Small intestine (tissue), 7 donors: ENCODE measurements at regions not wholly inside any gene's neighbourhood (a gene's known extent, or its start where the extent isn't known, plus 50 kb on each side); places are given as distances from the start of the nearest gene placed in this dataset.

ENCODE experiments used
- DNase-seq, 2 donors: peaks; one replicate each; pipeline versions ENCODE4 v3.0.0 to v3.0.0-alpha.2; 2013
- FAIRE-seq: peaks from 2 replicates; lab custom pipeline; 2012; peaks lifted over from hg19 to GRCh38; lab: Jason Lieb, UNC
- H3K27ac ChIP-seq, 3 donors: one replicate each; pipeline ENCODE4 v1.5.1; 2013; ENCODE audit warnings: low read length in 2 of 3, mild to moderate bottlenecking in 2 of 3, control low read depth in 1 of 3, inconsistent platforms in 1 of 3, low read depth in 1 of 3, moderate library complexity in 1 of 3
- H3K27me3 ChIP-seq, 3 donors: one replicate each; pipeline ENCODE4 v1.6.1; 2013; ENCODE audit warnings: low read length in 3 of 3, inconsistent platforms in 1 of 3; ENCODE audit not compliant: control insufficient read depth in 3 of 3, insufficient read depth in 3 of 3
- H3K36me3 ChIP-seq, 3 donors: one replicate each; pipeline ENCODE4 v1.6.1; 2013; ENCODE audit warnings: low read length in 3 of 3, inconsistent platforms in 1 of 3, low read depth in 1 of 3, mild to moderate bottlenecking in 1 of 3, moderate library complexity in 1 of 3; ENCODE audit not compliant: control insufficient read depth in 3 of 3, insufficient read depth in 2 of 3
- H3K4me1 ChIP-seq, 3 donors: one replicate each; pipeline ENCODE4 v1.6.1; 2013; ENCODE audit warnings: low read length in 2 of 3, inconsistent platforms in 1 of 3, low read depth in 1 of 3, mild to moderate bottlenecking in 1 of 3, moderate library complexity in 1 of 3; ENCODE audit not compliant: control insufficient read depth in 3 of 3, insufficient read depth in 2 of 3
- H3K4me3 ChIP-seq, 3 donors: one replicate each; pipeline ENCODE4 v1.5.1; 2013; ENCODE audit warnings: low read length in 3 of 3, control low read depth in 1 of 3, inconsistent platforms in 1 of 3, low read depth in 1 of 3, mild to moderate bottlenecking in 1 of 3, moderate library complexity in 1 of 3
- H3K9me3 ChIP-seq, 2 donors: one replicate each; pipeline ENCODE4 v1.6.1; 2013; ENCODE audit warnings: low read depth in 1 of 2, low read length in 1 of 2; ENCODE audit not compliant: control insufficient read depth in 2 of 2, insufficient read depth in 1 of 2
- WGBS, 3 donors: extraction: QIAGEN DNeasy Blood & Tissue Kit; methylation state at CpG; one replicate each; pipeline ENCODE4 v1.1.7; 2013; 5-methylcytosine and 5-hydroxymethylcytosine counted together
- donor health status: healthy with polysubstance abuse.
- donor health status: control.
- donor health status: control.
- donor health status: Bipolar disorder and iron deficiency.
- donor health status: healthy.

- Histone ChIP-seq H3K36me3 (no peaks in the 10 kb centered on the region), H3K4me3 (no peak overlapping the region), H3K27me3 (no peaks in the 10 kb centered on the region), H3K27ac (no peak overlapping the region), H3K4me1 (no peaks in the 10 kb centered on the region), H3K9me3 (no peaks in the 10 kb centered on the region)
- no peak for FAIRE-seq
- WGBS, 3 donors = 18 to 41% (median 25%) methylated on average over 3 of the region's 3 CpGs
- peak; percentile 2 to 21 for DNase-seq
These were observed 91.3 kb downstream of the UQCRFS1 start for GRCh38 chr19:29121684-29122083.

- Histone ChIP-seq H3K27ac (no peak overlapping the region), H3K9me3 (no peaks in the 10 kb centered on the region), H3K4me1 (no peaks in the 10 kb centered on the region), H3K27me3 (no peaks in the 10 kb centered on the region), H3K4me3 (no peak overlapping the region), H3K36me3 (no peaks in the 10 kb centered on the region)
- FAIRE-seq (no peak), DNase-seq (no peak)
- WGBS, 3 donors = 60 to 65% (median 62%) methylated on average over 6 of the region's 6 CpGs
These were observed 92.5 kb downstream of the UQCRFS1 start for GRCh38 chr19:29120466-29120865.

- Histone ChIP-seq H3K4me1 (no peaks in the 10 kb centered on the region), H3K36me3 (no peaks in the 10 kb centered on the region), H3K4me3 (no peak overlapping the region), H3K9me3 (no peaks in the 10 kb centered on the region), H3K27me3 (no peaks in the 10 kb centered on the region), H3K27ac (no peak overlapping the region)
- DNase-seq (peak in 1 of 2 donors; percentile 6), FAIRE-seq (no peak)
- WGBS, 3 donors = 52 to 57% (median 54%) methylated on average over 9 of the region's 9 CpGs
These were observed 93.4 kb downstream of the UQCRFS1 start for GRCh38 chr19:29119590-29119989.

DNA sequence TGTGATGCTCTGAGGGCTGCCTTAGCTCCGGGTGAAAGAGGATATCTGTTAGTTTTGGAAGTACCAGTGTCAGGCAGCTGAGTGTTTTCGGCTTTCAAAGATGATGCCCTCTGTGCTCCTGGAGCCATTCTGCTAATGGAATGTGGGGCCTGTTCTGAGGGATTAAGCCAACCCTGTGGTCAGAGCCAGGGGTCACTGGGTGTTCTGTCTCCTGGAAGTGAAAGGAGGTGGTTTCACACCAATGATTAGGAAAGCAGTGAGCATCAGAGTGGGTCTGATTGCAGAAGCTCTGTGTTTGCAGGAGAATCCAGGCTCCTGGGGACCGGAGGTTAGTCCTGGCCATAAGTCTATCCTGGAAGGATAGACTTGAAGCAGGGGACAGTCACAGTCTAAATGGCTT is 94.6 kb downstream of the UQCRFS1 start:
- FAIRE-seq (no peak), DNase-seq (no peak)
- H3K27me3 ChIP-seq = no peaks in the 10 kb centered on the region
- no peaks in the 10 kb centered on the region for H3K9me3 ChIP-seq
- 34 to 39% (median 37%) methylated on average over 3 of the region's 3 CpGs for WGBS, 3 donors
- no peaks in the 10 kb centered on the region for H3K4me1 ChIP-seq
- no peaks in the 10 kb centered on the region for H3K36me3 ChIP-seq
- no peak overlapping the region for H3K27ac ChIP-seq
- no peak overlapping the region for H3K4me3 ChIP-seq

GRCh38 chr19:29117926-29118325 is 95.0 kb downstream of the UQCRFS1 start:
- FAIRE-seq (no peak), DNase-seq (no peak)
- Histone ChIP-seq H3K9me3 (no peaks in the 10 kb centered on the region), H3K27me3 (no peaks in the 10 kb centered on the region), H3K27ac (no peak overlapping the region), H3K4me1 (no peaks in the 10 kb centered on the region), H3K36me3 (no peaks in the 10 kb centered on the region), H3K4me3 (no peak overlapping the region)
- 47 to 55% (median 50%) methylated on average over 7 of the region's 7 CpGs for WGBS, 3 donors

DNA sequence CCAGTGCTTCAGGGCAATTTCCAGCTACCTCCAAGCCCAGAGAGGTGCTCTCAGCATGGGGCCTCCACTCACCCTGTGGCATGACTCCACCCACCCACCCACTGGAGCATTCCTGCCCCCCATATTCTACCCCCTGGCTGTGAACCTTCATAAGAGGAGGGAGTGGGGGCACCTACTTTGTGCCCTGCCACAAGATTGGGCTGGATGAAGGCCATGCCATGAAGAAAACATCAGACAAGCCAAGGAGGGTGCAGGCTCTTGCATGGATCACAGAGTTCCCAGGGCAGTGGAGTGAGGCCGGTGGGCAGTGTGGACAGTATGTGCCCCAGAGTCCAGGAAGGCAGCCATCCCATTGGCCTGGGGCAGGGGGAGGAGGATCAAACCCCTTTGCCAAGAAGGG is 97.8 kb downstream of the UQCRFS1 start:
- Histone ChIP-seq H3K27me3 (no peaks in the 10 kb centered on the region), H3K27ac (no peak overlapping the region), H3K4me1 (no peaks in the 10 kb centered on the region), H3K36me3 (no peaks in the 10 kb centered on the region), H3K9me3 (no peaks in the 10 kb centered on the region), H3K4me3 (no peak overlapping the region)
- FAIRE-seq (no peak), DNase-seq (no peak)
- 90 to 100% (median 93%) methylated on average over 1 of the region's 1 CpG for WGBS, 3 donors

- H3K4me3 ChIP-seq = no peak overlapping the region
- no peak for FAIRE-seq
- H3K4me1 ChIP-seq = no peaks in the 10 kb centered on the region
- DNase-seq = no peak
- no peaks in the 10 kb centered on the region for H3K9me3 ChIP-seq
- no peak overlapping the region for H3K27ac ChIP-seq
- no peaks in the 10 kb centered on the region for H3K36me3 ChIP-seq
- WGBS, 3 donors = 82 to 86% (median 86%) methylated on average over 9 of the region's 9 CpGs
- no peaks in the 10 kb centered on the region for H3K27me3 ChIP-seq
These were observed 99.1 kb downstream of the UQCRFS1 start for GRCh38 chr19:29113838-29114237.

DNA sequence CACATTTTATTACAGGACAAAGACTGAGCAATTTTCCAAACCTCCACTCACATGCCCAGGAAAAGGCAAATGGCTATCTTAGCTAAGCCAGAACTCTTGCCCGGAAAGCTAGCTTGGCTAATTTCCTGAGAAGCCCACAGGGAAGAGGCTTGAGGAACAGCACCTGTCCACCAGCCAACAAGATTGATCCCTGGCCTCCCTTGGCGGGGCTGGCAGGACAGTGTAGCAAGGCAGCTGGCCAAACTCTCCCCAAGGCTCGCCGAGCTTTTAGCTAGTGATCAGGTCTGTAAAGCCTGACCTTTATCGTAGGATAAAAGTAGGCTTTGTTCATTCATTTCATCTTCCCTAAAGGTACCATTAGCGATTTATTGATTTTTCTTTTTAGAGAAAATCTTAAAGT is 101.4 kb downstream of the UQCRFS1 start:
- Histone ChIP-seq H3K27ac (no peak overlapping the region), H3K4me3 (no peak overlapping the region), H3K9me3 (no peaks in the 10 kb centered on the region), H3K4me1 (no peaks in the 10 kb centered on the region), H3K27me3 (no peaks in the 10 kb centered on the region), H3K36me3 (no peaks in the 10 kb centered on the region)
- FAIRE-seq = no peak
- 59 to 72% (median 59%) methylated on average over 6 of the region's 6 CpGs for WGBS, 3 donors
- no peak for DNase-seq

GRCh38 chr19:29107831-29108230 is 105.1 kb downstream of the UQCRFS1 start:
- DNase-seq (no peak), FAIRE-seq (no peak)
- WGBS, 3 donors = 64 to 69% (median 67%) methylated on average over 6 of the region's 6 CpGs
- Histone ChIP-seq H3K4me1 (no peaks in the 10 kb centered on the region), H3K27ac (no peak overlapping the region), H3K4me3 (no peak overlapping the region), H3K27me3 (no peaks in the 10 kb centered on the region), H3K9me3 (no peaks in the 10 kb centered on the region), H3K36me3 (no peaks in the 10 kb centered on the region)
